COR-L47 (cell line): ENCODE measurements at regions not wholly inside any gene's neighbourhood (a gene's known extent, or its start where the extent isn't known, plus 50 kb on each side); places are given as distances from the start of the nearest gene placed in this dataset.

Experiments
- DNase-seq: peaks from one replicate; lab custom pipeline; 2025; lab: John Stamatoyannopoulos, UW

DNA sequence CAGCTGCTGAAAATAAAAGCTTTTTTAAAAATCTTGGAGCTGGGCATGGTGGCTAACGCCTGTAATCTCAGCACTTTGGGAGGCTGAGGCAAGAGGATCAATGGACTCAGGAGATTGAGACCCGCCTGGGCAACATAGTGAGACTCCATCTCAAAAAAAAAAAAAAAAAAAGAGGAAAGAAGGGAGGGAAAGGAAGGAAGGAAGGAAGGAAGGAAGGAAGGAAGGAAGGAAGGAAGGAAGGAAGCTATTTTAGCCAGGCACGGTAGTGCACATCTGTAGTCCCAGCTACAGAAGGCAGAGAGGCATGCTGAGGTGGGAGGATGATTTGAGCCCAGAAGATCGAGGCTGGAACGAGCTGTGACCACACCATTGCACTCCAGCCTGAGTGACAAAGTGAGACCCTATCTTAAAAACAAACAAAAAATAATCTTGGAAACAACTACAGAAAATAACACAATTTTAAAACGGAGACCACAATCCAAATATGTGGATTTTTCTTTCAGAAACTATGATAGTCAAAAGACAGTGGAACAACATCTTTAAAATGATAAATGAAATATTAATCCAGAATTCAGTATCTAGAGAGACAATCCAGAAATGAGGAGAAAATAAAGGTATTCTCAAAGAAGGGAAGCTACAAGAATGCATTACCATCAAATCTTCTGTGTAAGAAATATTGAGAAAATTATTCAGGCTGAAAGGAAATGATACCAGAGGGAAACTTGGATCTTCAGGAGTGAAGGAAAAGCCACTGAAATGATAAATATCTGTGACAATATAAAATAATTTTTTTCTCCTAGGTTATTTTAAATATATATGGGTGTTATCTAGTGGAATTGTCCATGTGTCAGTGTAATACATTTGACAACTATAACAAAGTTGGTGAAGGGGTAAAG, 182.0 kb downstream of the GPX5 start:
- DNase-seq, result no peak

DNA sequence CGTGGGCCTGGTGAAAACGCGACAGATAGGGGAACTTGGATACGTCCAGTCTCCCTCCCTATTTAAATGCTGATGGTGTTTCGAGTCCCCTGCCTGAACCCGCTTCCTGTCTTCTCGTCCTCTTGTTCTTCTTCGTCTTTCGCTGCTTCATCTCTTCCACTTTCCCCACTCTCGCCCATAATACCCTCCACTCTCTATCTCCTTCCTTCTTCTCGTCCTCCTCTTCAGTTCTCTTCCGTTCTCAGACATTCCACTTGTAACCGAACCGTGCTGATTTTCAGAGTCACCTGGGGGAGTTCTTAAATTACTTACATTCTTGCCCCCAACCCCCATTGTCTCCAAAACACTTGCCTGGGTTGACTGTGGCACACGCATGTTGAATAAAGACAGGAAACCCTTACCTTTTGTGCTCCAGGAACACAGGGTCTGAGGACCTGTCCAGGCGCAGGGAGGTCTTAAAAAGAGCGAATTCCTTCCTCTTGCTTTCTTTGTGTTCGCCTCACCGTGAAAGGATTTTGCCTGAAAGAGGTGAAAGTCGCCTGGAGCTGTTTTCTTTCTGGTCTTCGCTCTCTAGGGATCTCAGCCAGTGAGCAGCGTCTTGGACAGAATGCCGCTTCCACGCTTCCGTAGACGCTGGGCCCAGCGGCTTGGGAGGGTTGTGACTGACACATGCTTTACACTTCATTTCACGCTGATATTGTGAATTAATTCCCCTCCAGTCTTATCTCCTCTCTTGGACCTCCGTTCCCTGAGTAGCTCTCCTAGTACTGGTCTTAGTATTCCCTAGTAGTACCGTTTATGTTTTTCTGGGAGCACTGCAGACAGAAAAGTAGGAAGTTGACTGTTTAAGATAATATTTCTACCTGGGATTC, 184.0 kb downstream of the GPX5 start:
- no peak for DNase-seq

DNA sequence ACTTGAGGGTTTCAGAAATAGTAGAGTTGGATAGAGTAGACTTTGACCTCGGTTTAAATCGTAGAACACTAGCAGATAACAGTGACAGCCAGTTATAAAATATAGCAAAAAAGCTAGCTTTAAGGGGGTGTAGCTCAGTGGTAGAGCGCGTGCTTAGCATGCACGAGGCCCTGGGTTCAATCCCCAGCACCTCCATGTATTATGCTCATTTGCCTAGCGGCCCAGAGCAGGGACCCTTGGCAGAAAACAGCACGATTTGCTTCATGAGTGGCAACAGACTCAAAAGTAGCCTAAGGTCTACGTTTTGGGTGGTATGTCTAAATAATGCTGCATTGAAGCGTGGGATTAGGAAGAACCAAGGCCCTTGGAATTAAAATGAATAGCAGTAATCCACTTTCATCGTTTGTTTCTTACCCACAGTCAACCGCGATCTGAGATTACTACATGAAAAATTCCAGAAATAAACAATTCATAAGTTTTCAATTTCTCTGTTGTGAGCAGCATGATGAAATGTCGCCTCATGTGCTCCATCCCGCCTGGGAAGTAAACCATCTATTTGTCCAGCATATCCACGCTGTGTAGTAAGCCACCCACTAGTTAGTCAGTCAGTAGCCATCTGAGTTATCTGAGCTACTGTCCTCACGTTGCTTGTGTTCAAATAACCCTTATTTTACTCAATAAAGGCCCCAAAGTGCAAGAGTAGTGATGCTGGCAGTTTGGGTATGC, 184.9 kb downstream of the GPX5 start:
- peak; percentile 19 for DNase-seq

DNA sequence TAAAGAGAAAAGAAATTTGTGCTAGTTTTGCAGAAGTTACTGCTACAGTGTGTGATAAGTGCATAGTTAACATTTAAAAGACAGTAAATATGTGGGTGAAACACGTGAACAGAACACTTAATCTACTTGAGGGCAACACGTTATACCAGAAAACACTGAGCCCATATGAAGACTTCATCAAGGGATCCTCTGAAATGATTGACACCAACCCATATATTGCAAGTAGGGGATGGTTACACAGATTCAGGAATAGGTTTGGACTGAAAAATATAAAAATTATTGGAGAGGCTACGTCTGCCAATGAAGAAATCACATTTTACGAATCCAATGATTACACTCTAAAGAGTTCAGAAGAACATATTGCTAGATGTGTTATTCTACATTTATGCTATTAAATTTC, 185.6 kb downstream of the GPX5 start:
- no peak for DNase-seq

DNA sequence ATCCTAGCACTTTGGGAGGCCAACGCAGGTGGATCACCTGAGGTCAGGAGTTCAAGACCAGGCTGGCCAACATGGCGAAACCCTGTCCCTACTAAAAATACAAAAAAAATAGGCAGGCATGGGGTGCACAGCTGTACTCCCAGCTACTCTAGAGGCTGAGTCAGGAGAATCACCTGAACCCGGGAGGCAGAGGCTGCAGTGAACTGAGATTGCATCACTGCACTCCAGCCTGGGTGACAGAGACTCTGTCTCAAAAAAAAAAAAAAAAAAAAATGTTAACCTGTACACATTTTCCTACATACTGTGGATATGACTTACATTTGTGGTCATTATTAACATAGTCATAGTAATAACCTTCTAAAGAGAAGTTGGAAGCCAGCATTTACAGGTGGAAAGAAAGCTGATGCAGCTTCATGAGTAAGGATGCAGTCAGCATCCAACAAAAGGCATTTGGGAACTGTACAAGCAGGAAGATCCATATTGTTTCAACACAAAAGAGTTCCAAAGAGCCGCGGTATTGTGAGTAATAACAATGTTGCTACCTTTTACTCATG, 186.2 kb downstream of the GPX5 start:
- no peak for DNase-seq

DNA sequence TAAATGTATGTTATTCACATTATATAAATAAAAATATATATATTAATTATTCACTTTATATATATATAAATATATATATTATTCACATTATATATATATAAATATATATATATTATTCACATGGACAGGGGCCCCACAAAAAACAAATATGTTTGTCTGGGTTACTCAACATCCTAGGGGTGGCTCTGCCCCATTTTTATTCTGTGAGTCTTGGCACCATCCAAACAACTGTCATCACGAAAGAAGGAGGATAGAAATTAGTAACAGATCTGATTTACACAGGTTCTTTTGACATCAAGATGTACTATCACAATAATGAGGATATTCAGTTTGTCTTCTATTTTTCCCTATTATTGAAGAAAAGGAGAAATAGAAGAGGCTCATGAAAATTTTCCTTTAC, 187.3 kb downstream of the GPX5 start:
- DNase-seq, result no peak

DNA sequence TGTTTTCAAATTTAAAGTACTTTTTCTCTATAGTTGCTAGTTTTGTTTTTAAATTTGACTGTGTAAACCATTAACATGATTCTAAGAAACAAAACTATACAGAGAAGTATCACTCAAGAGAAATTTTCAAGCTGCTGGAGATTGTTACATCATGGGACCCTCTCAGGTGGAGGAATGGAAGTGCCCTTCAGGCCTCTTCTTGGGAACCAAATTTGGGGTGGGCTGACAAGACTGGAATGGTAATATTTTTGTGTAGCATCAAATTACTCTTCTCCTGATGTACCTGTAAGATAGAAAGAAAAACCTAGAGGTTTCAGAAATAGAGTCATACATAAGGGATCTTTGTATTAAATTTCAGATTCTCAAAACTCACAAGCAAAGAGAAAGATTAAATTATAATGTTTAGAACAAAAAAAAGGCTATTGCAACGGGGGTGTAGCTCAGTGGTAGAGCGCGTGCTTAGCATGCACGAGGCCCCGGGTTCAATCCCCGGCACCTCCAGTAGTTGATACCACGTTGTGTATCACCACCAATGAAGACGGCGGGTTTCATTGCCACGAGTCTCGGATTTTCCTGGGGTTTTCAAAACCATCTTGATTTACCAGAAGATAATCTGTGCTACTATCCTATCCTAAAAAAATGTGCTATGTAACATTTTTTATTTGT, 193.7 kb downstream of the GPX5 start:
- no peak for DNase-seq

DNA sequence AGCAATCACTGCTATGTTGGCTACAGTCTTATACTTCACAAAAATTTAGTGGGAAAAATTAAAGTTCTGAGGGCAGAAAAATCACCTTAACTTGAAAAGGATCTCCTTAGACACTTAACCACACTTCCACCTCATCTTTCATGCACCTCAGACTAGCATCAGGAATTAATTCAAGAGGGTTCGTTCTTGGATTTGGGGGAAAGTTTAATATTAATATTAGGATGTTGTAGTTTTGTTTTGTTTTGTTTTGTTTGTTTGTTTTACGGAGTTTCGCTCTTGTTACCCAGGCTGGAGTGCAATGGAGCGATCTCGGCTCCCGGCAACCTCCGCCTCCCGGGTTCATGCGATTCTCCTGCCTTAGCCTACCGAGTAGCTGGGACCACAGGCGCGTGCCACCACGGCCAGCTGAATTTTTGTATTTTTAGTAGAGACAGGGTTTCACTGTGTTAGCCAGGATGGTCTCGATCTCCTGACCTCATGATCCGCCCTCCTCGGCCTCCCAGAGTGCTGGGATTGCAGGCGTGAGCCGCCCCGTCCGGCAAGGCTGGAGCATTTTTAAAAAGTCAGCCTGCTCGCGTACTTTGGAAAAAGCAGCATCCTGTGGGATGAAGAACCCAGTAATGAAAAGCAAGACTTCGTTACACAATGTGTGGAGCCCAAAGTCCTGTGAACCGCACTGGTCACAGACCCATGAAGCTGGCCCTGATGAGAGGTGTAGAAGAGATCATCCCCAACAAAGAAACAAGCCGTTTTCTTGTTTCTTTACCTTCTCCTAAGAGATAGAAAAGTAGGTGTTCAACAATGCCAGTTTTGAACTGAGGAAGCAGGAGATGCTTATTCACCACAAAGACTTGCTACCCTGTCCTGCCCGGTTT, 194.9 kb downstream of the GPX5 start:
- DNase-seq, result no peak

DNA sequence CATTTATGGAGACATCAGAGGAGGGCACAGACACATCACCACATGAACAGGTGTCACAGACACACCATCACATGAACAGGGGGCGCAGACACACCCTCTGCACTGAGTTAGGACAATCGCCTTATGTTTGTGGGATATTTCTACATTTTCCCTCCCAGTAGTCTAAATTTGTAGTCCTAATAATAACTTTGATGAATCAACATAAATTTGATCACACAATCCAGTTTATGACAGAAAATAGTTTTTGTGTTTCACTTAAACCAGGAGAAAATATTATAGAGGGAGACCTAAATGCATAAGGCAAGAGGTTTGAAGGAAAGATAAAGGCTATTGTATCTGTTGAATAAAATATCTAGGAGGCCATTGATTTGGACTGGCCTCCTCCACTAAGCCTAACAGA, 195.7 kb downstream of the GPX5 start:
- no peak for DNase-seq

DNA sequence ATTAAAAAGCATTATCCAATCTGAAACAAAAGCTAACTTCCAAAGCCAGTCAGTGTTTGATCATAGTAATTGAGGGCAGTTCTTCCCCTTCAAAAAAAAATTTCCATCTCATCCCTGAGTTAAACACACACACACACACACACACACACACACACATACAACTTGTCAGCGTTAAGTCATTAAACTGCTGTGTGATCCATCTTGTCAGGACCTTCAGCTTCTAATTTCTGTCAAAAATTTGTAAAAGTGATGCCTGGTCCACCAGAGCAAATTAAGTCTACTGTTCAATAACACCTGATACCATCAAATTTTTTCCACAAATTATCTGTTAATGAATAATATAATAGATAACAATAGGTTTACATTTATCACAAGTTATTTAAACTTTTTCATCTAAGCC, 198.7 kb downstream of the GPX5 start:
- DNase-seq, result no peak

DNA sequence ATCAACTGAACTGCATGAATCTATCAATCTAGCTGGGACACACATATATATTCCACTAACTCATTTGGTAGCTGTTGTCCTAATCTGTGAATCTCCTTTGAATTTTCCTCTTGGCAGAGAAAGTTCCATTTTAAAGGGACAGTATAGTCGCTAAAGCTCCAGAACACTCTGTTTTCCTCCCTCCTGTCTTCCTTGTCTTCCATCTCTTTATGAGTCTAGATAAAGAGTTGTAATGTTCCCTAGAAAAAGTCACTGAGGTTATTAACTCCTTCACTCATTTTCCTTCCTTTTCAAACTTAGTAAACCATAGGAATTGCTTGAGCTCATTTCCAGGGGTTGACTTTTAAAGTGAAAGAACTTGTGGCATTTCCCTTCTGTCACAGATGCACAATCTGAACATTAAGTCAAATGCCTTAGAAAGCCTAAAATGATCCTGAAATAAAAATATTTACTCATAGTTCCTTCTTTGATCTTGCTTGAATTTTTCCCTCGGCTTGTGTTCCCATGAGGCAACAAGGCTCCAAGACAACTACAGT, 198.4 kb downstream of the TRIM27 start:
- no peak for DNase-seq

DNA sequence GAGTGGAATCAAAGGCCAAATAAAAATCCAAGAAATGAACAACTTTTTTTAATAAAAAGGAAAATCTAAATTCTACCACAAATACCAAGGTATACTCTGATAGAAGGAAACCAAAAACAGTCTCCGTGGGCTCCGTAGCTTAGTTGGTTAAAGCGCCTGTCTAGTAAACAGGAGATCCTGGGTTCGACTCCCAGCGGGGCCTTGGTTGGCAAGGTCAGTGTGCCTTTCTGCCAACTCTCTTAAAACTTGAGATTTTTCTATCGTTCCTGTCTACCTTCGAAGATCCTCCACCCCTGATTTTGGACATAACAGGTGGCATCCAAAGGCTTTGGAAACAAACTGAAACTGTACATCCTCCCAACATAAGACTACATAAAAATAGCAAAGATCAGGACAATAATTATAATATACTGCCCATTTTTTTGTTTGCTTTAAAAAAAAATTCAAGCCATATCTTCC, 197.9 kb downstream of the TRIM27 start:
- no peak for DNase-seq

DNA sequence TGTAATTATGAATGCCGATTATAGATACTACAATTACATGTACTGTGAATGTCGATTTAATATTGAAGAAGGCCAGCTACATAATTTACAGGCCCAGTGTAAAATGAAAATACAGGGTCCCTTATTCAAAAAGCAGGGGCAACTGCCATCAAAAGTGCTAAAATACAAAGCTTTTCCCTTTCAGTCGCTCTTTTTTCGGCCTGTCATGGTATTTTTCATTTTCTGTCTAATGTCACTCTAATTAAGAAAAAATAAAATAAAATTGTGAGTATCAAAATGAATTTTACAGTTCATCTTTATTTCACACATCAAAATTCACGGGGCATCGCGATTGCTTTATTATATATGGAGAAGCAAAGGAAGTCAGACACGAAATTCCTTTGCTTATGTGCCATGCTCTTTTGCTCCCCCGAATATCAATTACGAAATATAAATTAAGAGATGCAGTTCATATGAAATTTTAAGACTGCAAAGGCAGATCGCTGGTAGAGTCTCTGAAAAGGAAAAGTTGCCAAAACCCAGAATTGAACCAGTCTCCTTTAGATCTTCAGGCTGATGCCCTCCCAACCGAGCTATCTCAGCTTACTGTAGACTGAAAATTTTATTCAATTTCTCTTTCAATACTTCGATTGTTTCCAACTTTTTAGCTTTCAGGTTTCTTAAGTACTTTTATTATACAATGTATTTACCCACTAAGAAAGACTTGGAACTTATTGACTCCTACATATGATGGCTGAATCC, 197.0 kb downstream of the TRIM27 start:
- DNase-seq, result no peak

DNA sequence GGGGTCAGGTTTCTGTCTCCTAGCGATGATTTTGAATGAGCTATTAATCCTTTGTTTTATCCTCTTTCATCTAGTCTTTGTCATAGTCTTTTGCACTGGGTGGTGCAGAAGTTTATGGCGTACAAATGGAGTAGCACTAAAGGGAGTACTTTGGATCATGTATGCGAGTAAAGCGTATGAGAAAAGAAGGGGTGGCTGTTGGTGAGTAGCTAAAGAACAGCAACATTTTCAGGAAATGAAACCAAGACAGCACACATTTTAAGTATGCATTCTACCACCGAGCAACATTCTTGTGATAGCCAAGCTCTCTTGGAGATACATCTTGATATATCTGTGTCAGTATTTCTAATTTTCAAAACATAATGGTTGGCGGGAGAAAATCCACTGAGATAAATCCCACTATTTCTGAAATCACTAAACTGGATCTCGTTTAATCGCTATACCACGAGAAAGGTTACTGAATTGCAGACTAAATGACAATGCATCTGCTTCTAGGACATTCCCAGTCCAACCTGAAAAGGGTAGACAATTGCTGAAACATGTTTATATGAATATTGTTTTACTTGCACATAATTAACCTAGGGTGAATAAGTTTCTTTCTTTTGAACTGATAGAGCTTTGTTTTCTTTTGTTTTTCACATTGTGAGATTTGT, 196.1 kb downstream of the TRIM27 start:
- no peak for DNase-seq

DNA sequence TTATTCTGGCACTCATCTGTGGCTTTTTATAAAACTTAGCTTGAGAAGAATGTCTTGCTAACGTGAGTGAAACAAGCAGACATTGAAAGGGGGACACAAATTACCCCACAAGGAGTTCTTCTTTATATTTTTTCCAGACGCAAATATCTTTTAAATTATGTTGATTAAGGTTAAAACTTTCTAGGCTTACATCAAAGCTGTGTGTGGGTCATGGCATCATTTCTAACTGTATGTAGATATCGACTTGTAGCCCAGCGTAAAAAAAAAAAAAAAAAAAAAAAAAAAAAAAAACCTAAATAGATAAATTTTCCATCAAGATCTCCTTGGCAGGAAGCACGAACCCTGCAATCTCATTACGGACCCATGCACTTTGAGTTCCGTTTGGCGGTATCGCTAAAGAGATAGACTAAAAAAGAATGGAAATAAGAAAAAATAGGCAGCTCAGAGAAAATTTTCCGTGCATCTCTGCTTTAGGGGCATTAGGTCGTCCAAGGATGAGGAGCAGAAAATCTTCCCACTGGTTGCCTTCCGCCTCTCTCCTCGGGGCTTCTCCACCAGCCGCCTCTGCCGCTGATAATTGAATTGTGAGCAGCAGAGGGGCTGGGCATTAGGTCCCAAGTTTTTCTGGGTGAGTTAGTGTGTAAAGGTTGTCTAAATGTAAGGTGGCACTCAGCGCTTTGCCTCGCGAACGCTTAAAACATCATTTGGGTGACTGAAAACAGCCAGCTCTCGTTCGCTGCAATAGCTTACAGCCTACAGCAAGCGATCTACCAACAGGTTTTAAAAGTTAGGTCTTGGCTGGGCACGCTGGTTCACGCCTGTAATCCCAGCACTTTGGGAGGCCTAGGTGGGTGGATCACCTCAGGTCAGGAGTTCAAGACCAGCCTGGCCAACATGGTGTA, 194.0 kb downstream of the TRIM27 start:
- no peak for DNase-seq

DNA sequence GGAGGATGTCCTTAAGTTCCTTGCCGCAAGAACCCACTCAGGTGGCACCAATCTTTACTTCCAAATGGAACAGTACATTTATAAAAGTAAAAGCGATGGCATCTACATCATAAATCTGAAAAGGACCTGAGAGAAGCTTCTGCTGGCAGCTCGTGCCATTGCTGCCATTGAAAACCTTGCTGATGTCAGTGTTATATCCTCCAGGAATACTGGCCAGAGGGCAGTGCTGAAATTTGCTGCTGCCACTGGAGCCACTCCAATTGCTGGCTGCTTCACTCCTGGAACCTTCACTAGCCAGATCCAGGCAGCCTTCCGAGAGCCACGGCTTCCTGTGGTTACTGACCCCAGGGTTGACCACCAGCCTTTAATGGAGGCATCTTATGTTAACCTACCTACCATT, 191.7 kb downstream of the TRIM27 start:
- no peak for DNase-seq

DNA sequence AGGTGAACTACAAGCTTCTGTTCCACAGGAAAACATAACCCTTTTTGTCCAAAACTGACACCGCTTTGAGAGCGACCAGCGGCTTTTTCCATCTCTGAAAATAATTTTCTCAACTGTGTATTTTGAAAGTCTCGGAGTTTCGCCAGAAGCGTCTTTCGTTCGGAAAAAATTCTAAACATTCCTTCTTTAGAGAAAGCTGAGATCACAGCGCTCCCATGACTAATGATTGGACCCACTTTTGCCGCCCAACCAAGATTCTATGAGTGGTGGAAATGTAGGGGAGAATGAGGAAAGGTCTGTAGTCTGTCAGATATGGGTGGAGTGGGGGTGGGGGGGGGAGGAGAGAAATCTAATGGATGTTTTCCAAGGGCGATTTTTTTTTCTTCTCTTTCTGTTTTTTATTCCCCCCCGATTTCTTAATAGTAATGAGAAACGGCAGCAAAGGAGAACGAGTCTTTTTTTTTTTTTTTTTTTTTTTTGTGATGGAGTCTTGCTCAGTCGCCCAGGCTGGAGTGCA, 189.3 kb downstream of the TRIM27 start:
- no peak for DNase-seq

DNA sequence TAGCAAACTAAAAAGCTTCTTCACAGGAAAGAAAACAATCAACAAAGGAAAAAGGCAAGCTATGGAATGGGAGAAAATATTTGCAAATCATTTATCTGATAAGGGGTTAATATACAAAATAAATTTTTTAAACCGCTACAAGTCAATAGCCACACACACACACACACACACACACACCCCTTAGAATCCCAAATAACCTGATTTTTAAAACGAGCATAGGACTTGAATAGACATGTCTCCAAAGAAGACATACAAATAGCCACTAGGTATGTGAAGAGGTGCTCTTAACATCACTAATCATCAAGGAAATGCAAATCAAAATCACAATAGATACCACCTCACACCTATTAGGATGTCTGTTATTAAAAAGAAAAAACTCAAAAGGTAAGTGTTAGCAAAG, 187.7 kb downstream of the TRIM27 start:
- no peak for DNase-seq
